ENCODE measurements at regions not wholly inside any gene's neighbourhood (a gene's known extent, or its start where the extent isn't known, plus 50 kb on each side); places are given as distances from the start of the nearest gene placed in this dataset.

GRCh38 chr5:143733665-143734455 is 78.1 kb upstream of the HMHB1 start:
- Histone ChIP-seq H3K9me3 (ENCODE audit: low read depth) (no peaks in the 10 kb centered on the region), H2AFZ (no peak overlapping the region), H3K9me2 (replicated peaks; ENCODE audit: insufficient read depth) (no peaks in the 10 kb centered on the region), H3K27me3 (no peaks in the 10 kb centered on the region), H3K36me3 (replicated peaks; ENCODE audit: insufficient read depth, low read depth) (no peaks in the 10 kb centered on the region), H4K20me1 (ENCODE audit: insufficient read depth, poor library complexity, severe bottlenecking) (no peaks in the 10 kb centered on the region), H3K4me2 (no peak overlapping the region), H3K79me2 (no peaks in the 10 kb centered on the region), H3K4me3 (no peak overlapping the region), H3K27ac (no peak overlapping the region), H3K4me1 (ENCODE audit: insufficient read depth) (no peaks in the 10 kb centered on the region)
- TF ChIP-seq CTCF (IDR thresholded peaks at IDR 0.05; ENCODE audit: poor library complexity) (no peak), EZH2 (IDR thresholded peaks at IDR 0.05; ENCODE audit: borderline replicate concordance) (no peak), EZH2phosphoT487 (IDR thresholded peaks at IDR 0.05; ENCODE audit: low read depth, severe bottlenecking, unreplicated experiment) (no peak)
- 92% methylated on average over 6 of the region's 6 CpGs for WGBS (ENCODE audit: low lambda C conversion rate, missing lambda C conversion rate)
- no peak for DNase-seq (ENCODE audit: low spot score)

GRCh38 chr5:143732402-143732801 is 79.6 kb upstream of the HMHB1 start:
- no peaks in the 10 kb centered on the region for H3K36me3 ChIP-seq (replicated peaks; ENCODE audit: insufficient read depth, low read depth)
- H3K4me1 ChIP-seq (ENCODE audit: insufficient read depth) = no peaks in the 10 kb centered on the region
- H3K27me3 ChIP-seq = no peaks in the 10 kb centered on the region
- 86% methylated on average over 1 of the region's 1 CpG for WGBS (ENCODE audit: low lambda C conversion rate, missing lambda C conversion rate)
- H3K27ac ChIP-seq = no peak overlapping the region
- H3K79me2 ChIP-seq = no peaks in the 10 kb centered on the region
- no peak overlapping the region for H2AFZ ChIP-seq
- H3K4me3 ChIP-seq = no peak overlapping the region
- no peak for DNase-seq (ENCODE audit: low spot score)
- no peaks in the 10 kb centered on the region for H3K9me2 ChIP-seq (replicated peaks; ENCODE audit: insufficient read depth)
- H3K9me3 ChIP-seq (ENCODE audit: low read depth) = no peaks in the 10 kb centered on the region
- TF ChIP-seq EZH2phosphoT487 (IDR thresholded peaks at IDR 0.05; ENCODE audit: low read depth, severe bottlenecking, unreplicated experiment) (no peak), EZH2 (IDR thresholded peaks at IDR 0.05; ENCODE audit: borderline replicate concordance) (no peak), CTCF (IDR thresholded peaks at IDR 0.05; ENCODE audit: poor library complexity) (no peak)
- H3K4me2 ChIP-seq = no peak overlapping the region
- H4K20me1 ChIP-seq (ENCODE audit: insufficient read depth, poor library complexity, severe bottlenecking) = no peaks in the 10 kb centered on the region

GRCh38 chr5:143730112-143730801 is 81.7 kb upstream of the HMHB1 start:
- WGBS (ENCODE audit: low lambda C conversion rate, missing lambda C conversion rate) = 91% methylated on average over 3 of the region's 3 CpGs
- no peaks in the 10 kb centered on the region for H3K9me2 ChIP-seq (replicated peaks; ENCODE audit: insufficient read depth)
- no peak overlapping the region for H2AFZ ChIP-seq
- no peaks in the 10 kb centered on the region for H3K9me3 ChIP-seq (ENCODE audit: low read depth)
- H3K4me1 ChIP-seq (ENCODE audit: insufficient read depth) = no peaks in the 10 kb centered on the region
- no peak overlapping the region for H3K27ac ChIP-seq
- no peaks in the 10 kb centered on the region for H4K20me1 ChIP-seq (ENCODE audit: insufficient read depth, poor library complexity, severe bottlenecking)
- no peaks in the 10 kb centered on the region for H3K79me2 ChIP-seq
- H3K4me3 ChIP-seq = no peak overlapping the region
- no peak overlapping the region for H3K4me2 ChIP-seq
- DNase-seq (ENCODE audit: low spot score) = no peak
- no peak for TF ChIP-seq CTCF (IDR thresholded peaks at IDR 0.05; ENCODE audit: poor library complexity)
- no peak for TF ChIP-seq EZH2 (IDR thresholded peaks at IDR 0.05; ENCODE audit: borderline replicate concordance)
- no peak for TF ChIP-seq EZH2phosphoT487 (IDR thresholded peaks at IDR 0.05; ENCODE audit: low read depth, severe bottlenecking, unreplicated experiment)
- no peaks in the 10 kb centered on the region for H3K36me3 ChIP-seq (replicated peaks; ENCODE audit: insufficient read depth, low read depth)
- H3K27me3 ChIP-seq = no peaks in the 10 kb centered on the region

All from hepatocyte (in vitro differentiated cells).